CD4-positive, alpha-beta T cell (primary cell): ENCODE measurements at regions not wholly inside any gene's neighbourhood (a gene's known extent, or its start where the extent isn't known, plus 50 kb on each side); places are given as distances from the start of the nearest gene placed in this dataset.

Source experiments
- ATAC-seq: fragments of 200-7000 bp; cut with Tn5 transposase; one replicate; pipeline ENCODE4 v1.10.0; 2022; ENCODE audit warnings: mild to moderate bottlenecking; ENCODE audit not compliant: poor library complexity
- CTCF ChIA-PET: fragments of 350-600 bp; sonication (Branson Sonifier 250); formaldehyde crosslinking; loops from one replicate; lab custom pipeline; 2021; ENCODE audit warnings: antibody characterized with exemption, inconsistent platforms; lab: Charles Lee
- POLR2A ChIA-PET: fragments of 350-600 bp; sonication (Branson Sonifier 250); formaldehyde crosslinking; loops from one replicate; lab custom pipeline; 2021; ENCODE audit warnings: antibody characterized with exemption, inconsistent platforms; lab: Charles Lee
- DNase-seq, 14 experiments: peaks; one replicate each; pipeline ENCODE4 v3.0.0-alpha.2; 2013 to 2020; ENCODE audit warnings: mixed read lengths in 2 of 14
- H3K27ac ChIP-seq, 2 donors: one replicate each; pipeline versions ENCODE4 v1.5.1 to v1.7.0; 2013; ENCODE audit warnings: low read length in 2 of 2, low read depth in 1 of 2, mild to moderate bottlenecking in 1 of 2
- H3K27me3 ChIP-seq, 2 experiments: 1 replicate in 1 of 2; 2 replicates in 1 of 2; pipeline versions ENCODE4 v1.6.1 to v1.7.0; 2013; ENCODE audit warnings: low read length in 2 of 2, control low read depth in 1 of 2, mild to moderate bottlenecking in 1 of 2, moderate library complexity in 1 of 2; ENCODE audit not compliant: insufficient read depth in 2 of 2, control insufficient read depth in 1 of 2
- H3K36me3 ChIP-seq: one replicate; pipeline ENCODE4 v1.6.1; 2013; ENCODE audit warnings: low read length, control low read depth; ENCODE audit not compliant: insufficient read depth
- H3K4me1 ChIP-seq: one replicate; pipeline ENCODE4 v1.6.1; 2013; ENCODE audit warnings: low read length, control low read depth; ENCODE audit not compliant: insufficient read depth
- H3K4me3 ChIP-seq: one replicate; pipeline ENCODE4 v1.5.1; 2013; ENCODE audit warnings: mild to moderate bottlenecking, low read length, moderate library complexity
- H3K9me3 ChIP-seq, 2 experiments: 1 replicate in 1 of 2; 2 replicates in 1 of 2; pipeline versions ENCODE4 v1.6.1 to v1.7.0; 2013; ENCODE audit warnings: low read length in 2 of 2, mild to moderate bottlenecking in 2 of 2, control low read depth in 1 of 2, moderate library complexity in 1 of 2; ENCODE audit not compliant: control insufficient read depth in 1 of 2, insufficient read depth in 1 of 2
- H3K27ac Mint-ChIP-seq: one replicate; pipeline ENCODE4 v1.8.0; 2020; ENCODE audit warnings: mixed read lengths
- H3K27me3 Mint-ChIP-seq: one replicate; pipeline ENCODE4 v1.8.0; 2021; ENCODE audit warnings: mixed read lengths
- H3K36me3 Mint-ChIP-seq: one replicate; pipeline ENCODE4 v1.8.0; 2021; ENCODE audit warnings: low read depth, mixed read lengths
- H3K4me1 Mint-ChIP-seq: one replicate; pipeline ENCODE4 v1.8.0; 2021; ENCODE audit warnings: low read depth, mixed read lengths
- H3K4me3 Mint-ChIP-seq: one replicate; pipeline ENCODE4 v1.8.0; 2020; ENCODE audit warnings: mild to moderate bottlenecking, mixed read lengths
- H3K9me3 Mint-ChIP-seq: one replicate; pipeline ENCODE4 v1.8.0; 2020; ENCODE audit warnings: mixed read lengths
- intact Hi-C, 2 experiments: fragments of 100-400 bp; cut with DNase I in 1 of 2; cut with micrococcal nuclease in 1 of 2; formaldehyde crosslinking; loops; one replicate each; pipeline versions ENCODE4 v1.15.1 to v1.9.0; 2023 to 2025; cut with DNase I, micrococcal nuclease
- TF ChIP-seq, protein P1 (sequence below): fragments of 200-600 bp; IDR thresholded peaks from one replicate; pipeline ENCODE4 v1.8.0; 2022; ENCODE audit warnings: antibody characterized with exemption, mild to moderate bottlenecking

DNA sequence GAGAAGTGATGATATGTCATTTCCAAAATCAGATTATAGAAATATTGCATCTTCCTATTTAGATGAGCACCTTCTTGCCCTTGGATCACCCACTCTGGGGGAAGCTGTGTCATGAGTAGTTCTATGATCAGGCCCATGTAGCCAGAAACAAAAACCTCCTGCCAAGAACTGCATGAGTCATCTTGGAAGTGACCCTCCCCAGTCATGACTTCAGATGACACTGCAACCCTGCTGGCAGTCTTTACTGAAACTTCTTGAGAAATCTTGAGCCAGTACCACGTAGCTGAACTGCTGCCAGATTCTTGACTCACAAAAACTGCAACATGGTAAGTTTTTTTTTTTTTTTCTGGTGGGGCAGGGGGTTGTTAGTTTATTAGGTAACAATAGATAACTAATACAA is 439.6 kb upstream of the PTGER4 start:
- no peak overlapping the region for H3K4me3 ChIP-seq
- no peak for ATAC-seq
- H3K9me3 ChIP-seq = no peaks in the 10 kb centered on the region
- H3K4me1 Mint-ChIP-seq = no peaks in the 10 kb centered on the region
- H3K4me1 ChIP-seq = no peaks in the 10 kb centered on the region
- H3K36me3 Mint-ChIP-seq = no peaks in the 10 kb centered on the region
- H3K27ac Mint-ChIP-seq = no peak overlapping the region
- CTCF ChIA-PET = no interaction called here
- no peak overlapping the region for H3K27ac ChIP-seq
- no peaks in the 10 kb centered on the region for H3K9me3 Mint-ChIP-seq
- DNase-seq = no peak
- no peaks in the 10 kb centered on the region for H3K27me3 Mint-ChIP-seq
- H3K36me3 ChIP-seq = no peaks in the 10 kb centered on the region
- POLR2A ChIA-PET = no interaction called here
- no peaks in the 10 kb centered on the region for H3K27me3 ChIP-seq
- TF ChIP-seq, protein P1, sequence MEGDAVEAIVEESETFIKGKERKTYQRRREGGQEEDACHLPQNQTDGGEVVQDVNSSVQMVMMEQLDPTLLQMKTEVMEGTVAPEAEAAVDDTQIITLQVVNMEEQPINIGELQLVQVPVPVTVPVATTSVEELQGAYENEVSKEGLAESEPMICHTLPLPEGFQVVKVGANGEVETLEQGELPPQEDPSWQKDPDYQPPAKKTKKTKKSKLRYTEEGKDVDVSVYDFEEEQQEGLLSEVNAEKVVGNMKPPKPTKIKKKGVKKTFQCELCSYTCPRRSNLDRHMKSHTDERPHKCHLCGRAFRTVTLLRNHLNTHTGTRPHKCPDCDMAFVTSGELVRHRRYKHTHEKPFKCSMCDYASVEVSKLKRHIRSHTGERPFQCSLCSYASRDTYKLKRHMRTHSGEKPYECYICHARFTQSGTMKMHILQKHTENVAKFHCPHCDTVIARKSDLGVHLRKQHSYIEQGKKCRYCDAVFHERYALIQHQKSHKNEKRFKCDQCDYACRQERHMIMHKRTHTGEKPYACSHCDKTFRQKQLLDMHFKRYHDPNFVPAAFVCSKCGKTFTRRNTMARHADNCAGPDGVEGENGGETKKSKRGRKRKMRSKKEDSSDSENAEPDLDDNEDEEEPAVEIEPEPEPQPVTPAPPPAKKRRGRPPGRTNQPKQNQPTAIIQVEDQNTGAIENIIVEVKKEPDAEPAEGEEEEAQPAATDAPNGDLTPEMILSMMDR = no peak
- intact Hi-C loops = loop anchor here in 1 of 2 experiments (5.0 kb wide), 1 partner anchor 1262 kb away; no protein-coding TSS in a partner anchor
- no peak overlapping the region for H3K4me3 Mint-ChIP-seq

DNA sequence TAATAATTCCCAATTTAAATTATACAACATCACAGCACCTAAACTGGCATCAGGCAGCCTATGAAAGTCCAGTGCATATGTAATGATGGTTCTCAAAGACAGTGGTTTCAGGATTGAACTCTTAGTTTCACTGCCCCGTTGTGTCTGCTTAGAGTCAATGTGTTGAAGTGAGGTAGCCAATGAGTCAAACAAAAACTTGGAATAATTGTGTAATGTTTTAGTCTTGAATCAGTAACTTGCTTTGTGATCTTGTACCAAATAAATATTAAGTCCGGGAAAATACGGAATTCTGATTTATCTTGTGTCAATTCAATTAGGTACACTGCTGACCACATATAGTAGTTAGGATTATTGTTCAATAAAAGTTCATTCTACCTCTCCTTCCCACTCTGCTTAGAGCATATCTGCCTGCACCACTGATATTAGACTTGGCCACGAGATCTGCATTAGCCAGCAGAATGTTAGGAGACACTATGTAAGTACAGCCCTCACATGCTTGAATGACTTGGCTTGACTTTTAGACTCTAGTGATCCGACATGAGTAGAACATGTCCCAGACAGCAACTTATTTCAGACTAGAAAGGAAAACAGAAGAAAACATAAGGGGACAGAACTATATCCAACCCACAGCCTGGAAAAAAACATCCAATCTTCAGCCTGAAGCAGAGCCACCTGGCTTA is 441.5 kb upstream of the PTGER4 start:
- Histone ChIP-seq H3K4me1 (no peaks in the 10 kb centered on the region), H3K4me3 (no peak overlapping the region), H3K27me3 (no peaks in the 10 kb centered on the region), H3K27ac (no peak overlapping the region), H3K9me3 (no peaks in the 10 kb centered on the region), H3K36me3 (no peaks in the 10 kb centered on the region)
- H3K27me3 Mint-ChIP-seq = no peaks in the 10 kb centered on the region
- TF ChIP-seq, protein P1 = no peak
- intact Hi-C loops = no loop called here
- no peaks in the 10 kb centered on the region for H3K4me1 Mint-ChIP-seq
- H3K36me3 Mint-ChIP-seq = no peaks in the 10 kb centered on the region
- H3K27ac Mint-ChIP-seq = no peak overlapping the region
- H3K9me3 Mint-ChIP-seq = no peaks in the 10 kb centered on the region
- no peak for DNase-seq
- ChIA-PET CTCF (no interaction called here), POLR2A (no interaction called here)
- H3K4me3 Mint-ChIP-seq = no peak overlapping the region
- no peak for ATAC-seq

DNA sequence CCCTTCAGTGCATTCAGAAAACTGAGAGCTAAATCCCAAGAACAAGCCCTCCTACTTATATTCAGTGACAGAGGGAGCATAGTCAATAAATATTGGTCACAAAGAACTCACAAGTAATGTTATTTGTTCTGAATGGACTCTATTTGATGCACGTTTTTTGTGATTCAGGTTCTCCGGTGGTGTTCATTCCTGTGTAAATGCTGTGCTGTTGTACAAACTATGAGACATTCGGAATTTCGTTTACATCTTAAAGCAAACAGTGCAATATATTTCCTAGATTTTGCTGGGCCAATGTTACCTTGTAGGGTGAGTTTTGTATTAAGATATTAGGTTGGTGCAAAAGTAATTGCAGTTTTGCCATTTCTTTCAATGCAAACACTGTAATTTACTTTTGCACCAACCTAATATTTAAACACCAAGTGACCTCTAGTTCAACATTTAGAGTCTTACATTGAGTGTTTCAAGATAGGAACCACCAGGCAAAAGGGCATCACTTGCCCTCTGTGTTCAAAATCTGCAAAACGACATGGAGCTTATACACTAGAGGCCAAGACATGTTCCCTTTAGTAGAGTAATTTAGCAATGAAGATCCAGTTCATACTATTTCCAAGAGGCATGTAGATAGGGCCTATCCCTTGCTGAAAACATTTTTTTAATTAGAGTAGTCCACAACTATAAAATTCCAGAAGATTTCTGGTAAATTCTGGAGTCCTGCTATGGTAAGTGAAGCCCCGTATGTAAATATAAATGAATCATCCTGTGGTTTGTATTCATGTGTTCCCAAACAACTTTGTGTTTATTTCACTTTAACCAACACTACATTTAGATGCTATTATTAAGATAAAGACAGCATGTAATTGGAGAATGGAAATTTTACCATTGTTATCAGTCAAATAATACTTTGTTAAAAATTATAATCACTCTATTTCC is 444.0 kb upstream of the PTGER4 start:
- no peak overlapping the region for H3K27ac Mint-ChIP-seq
- H3K4me3 Mint-ChIP-seq = no peak overlapping the region
- no peak for ATAC-seq
- H3K4me1 ChIP-seq = no peaks in the 10 kb centered on the region
- H3K4me3 ChIP-seq = no peak overlapping the region
- DNase-seq = no peak
- H3K36me3 Mint-ChIP-seq = no peaks in the 10 kb centered on the region
- no peak overlapping the region for H3K27ac ChIP-seq
- POLR2A ChIA-PET = no interaction called here
- H3K36me3 ChIP-seq = no peaks in the 10 kb centered on the region
- TF ChIP-seq, protein P1 = no peak
- no peaks in the 10 kb centered on the region for H3K4me1 Mint-ChIP-seq
- CTCF ChIA-PET = no interaction called here
- no peaks in the 10 kb centered on the region for H3K9me3 ChIP-seq
- intact Hi-C loops = no loop called here
- no peaks in the 10 kb centered on the region for H3K27me3 Mint-ChIP-seq
- no peaks in the 10 kb centered on the region for H3K9me3 Mint-ChIP-seq
- H3K27me3 ChIP-seq = no peaks in the 10 kb centered on the region
